ENCODE measurements at regions not wholly inside any gene's neighbourhood (a gene's known extent, or its start where the extent isn't known, plus 50 kb on each side); places are given as distances from the start of the nearest gene placed in this dataset.

DNA sequence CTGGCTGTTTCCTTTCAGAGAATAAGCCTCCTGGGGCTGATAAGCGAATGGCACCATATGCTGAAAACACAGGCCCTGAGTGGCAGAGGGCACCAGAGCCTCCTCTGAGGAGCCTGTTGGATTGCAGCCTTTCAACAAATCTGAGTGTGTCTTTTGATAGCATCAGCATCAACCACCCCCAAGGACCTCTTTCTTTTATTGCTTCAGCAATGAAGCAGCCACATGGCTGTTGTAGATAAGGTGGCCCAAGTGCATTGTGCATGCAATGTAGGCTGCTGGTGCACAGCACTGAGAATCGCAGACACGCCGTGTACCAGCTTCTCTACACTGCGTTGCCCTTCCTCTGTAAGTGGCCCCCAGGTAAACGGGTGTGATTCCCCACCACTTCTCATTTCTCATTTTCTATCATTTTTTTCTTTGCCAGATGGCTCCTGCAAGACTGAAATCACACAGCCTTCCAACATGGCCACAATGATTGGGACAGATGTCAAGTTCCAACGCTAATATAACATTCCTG lies 191.7 kb downstream of the DAD1 start:
- H3K4me1 ChIP-seq (ENCODE audit: control insufficient read depth, insufficient read depth, low read length), result peaks cover 5% of the 10 kb centered on the region
- no peaks in the 10 kb centered on the region for H3K27me3 ChIP-seq (ENCODE audit: control insufficient read depth, insufficient read depth, low read length)
- no peak overlapping the region for H3K9ac ChIP-seq (ENCODE audit: low read length)
- H3K9me3 ChIP-seq (ENCODE audit: control insufficient read depth, low read length), result no peaks in the 10 kb centered on the region
- H3K36me3 ChIP-seq (ENCODE audit: control insufficient read depth, insufficient read depth, low read length), result no peaks in the 10 kb centered on the region
- H3K4me3 ChIP-seq (ENCODE audit: low read length), result no peak overlapping the region

DNA sequence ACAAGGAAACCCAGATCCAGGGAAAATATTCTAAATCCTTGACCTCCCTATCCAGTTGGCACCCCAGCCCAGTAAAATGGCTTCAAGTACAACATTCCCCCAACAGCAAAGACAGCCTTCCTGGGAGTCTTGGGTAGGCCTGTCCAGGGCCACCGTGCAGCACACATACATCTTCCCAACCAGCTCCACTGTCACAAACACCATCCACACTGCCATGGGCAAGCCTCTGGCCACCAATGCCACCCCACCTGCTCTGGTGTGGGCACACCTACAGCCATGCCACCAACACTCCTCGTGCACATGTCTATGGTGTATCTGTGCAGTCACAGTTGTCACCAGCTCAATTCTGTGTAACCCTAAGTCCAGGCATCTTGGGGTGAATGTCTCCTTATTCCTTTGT lies 193.2 kb downstream of the DAD1 start:
- H3K36me3 ChIP-seq (ENCODE audit: control insufficient read depth, insufficient read depth, low read length), result no peaks in the 10 kb centered on the region
- H3K4me3 ChIP-seq (ENCODE audit: low read length), result no peak overlapping the region
- peaks cover 13% of the 10 kb centered on the region for H3K4me1 ChIP-seq (ENCODE audit: control insufficient read depth, insufficient read depth, low read length)
- H3K9ac ChIP-seq (ENCODE audit: low read length), result no peak overlapping the region
- no peaks in the 10 kb centered on the region for H3K9me3 ChIP-seq (ENCODE audit: control insufficient read depth, low read length)
- H3K27me3 ChIP-seq (ENCODE audit: control insufficient read depth, insufficient read depth, low read length), result no peaks in the 10 kb centered on the region

DNA sequence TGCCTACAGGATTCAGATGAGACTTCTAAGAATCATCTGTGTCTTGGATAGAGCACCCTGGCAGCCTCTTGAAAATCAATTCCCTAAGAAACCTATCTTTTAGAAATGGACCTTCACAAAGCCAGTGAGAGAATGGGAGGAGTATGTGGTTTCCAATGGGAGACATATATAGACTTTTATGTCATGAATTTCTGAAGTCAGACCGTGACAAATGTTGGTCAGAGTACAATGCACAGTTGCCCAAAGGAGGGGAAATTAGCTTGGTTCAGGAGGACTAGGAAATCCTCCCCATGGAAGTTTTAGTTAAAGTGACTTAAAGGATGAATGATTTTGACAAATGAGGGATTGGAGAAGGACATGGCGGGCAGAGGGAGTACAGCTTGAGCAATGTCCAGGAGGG lies 194.4 kb downstream of the DAD1 start:
- H3K4me1 ChIP-seq (ENCODE audit: control insufficient read depth, insufficient read depth, low read length), result peaks cover 19% of the 10 kb centered on the region
- no peaks in the 10 kb centered on the region for H3K27me3 ChIP-seq (ENCODE audit: control insufficient read depth, insufficient read depth, low read length)
- H3K9me3 ChIP-seq (ENCODE audit: control insufficient read depth, low read length), result no peaks in the 10 kb centered on the region

DNA sequence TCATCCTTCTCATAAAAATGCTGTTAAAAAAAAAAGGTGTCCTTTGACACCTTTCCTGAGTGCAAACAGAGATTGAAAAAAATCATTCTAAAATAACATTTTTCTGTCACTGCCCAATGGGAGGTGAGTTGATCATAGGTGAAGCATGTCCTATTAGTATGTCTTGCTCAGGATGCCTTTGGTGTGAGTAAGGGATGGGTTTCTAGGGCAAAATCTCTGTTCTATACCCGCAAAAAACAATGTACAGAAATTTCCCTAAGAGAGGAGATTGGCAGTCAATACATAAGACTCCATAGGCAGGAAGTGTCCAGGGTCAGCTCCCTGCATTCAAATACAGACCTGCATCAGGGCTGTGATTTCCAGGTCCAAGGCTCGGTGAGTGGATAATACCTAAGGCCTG lies 195.2 kb downstream of the DAD1 start:
- Histone ChIP-seq H3K4me1 (ENCODE audit: control insufficient read depth, insufficient read depth, low read length) (peaks cover 19% of the 10 kb centered on the region), H3K36me3 (ENCODE audit: control insufficient read depth, insufficient read depth, low read length) (no peaks in the 10 kb centered on the region), H3K9me3 (ENCODE audit: control insufficient read depth, low read length) (no peaks in the 10 kb centered on the region), H3K27me3 (ENCODE audit: control insufficient read depth, insufficient read depth, low read length) (no peaks in the 10 kb centered on the region), H3K4me3 (ENCODE audit: low read length) (no peak overlapping the region), H3K9ac (ENCODE audit: low read length) (no peak overlapping the region)

More for the DNA sequence above, 194.4 kb downstream of the DAD1 start:
- Histone ChIP-seq H3K36me3 (ENCODE audit: control insufficient read depth, insufficient read depth, low read length) (no peaks in the 10 kb centered on the region), H3K9ac (ENCODE audit: low read length) (no peak overlapping the region), H3K4me3 (ENCODE audit: low read length) (no peak overlapping the region)

DNA sequence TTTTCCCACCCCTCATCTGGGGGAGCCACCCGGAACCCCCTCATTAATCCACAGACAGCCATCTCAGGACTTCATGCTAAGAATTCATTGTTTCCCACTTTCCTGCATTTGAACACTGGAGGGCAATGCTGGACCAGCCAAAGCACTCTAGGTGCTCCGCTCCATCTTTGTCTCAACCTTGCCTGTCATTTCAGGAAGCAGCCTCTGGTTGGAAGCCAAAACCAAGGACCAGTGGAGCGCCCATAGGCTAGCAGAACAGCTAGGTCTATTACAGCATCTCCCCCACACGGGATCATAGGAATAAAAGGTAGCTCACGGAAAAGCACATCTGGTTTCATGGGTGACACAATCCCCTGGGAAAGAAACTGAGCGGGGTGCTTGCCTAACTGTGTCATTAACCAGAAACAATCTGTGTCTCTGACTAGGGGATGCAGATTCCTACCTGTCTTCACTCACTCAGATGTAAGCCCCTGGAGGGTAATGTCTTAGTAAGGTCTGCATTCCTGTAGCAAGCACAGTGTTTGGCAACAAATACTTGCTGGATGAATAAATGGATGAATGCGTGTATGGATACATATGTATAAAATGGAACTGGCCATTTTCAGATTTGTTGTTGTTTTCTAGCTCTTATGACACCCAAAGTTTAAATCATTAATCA lies 197.0 kb downstream of the DAD1 start:
- Histone ChIP-seq H3K9ac (ENCODE audit: low read length) (no peak overlapping the region), H3K9me3 (ENCODE audit: control insufficient read depth, low read length) (no peaks in the 10 kb centered on the region), H3K27me3 (ENCODE audit: control insufficient read depth, insufficient read depth, low read length) (no peaks in the 10 kb centered on the region), H3K4me3 (ENCODE audit: low read length) (no peak overlapping the region), H3K4me1 (ENCODE audit: control insufficient read depth, insufficient read depth, low read length) (peaks cover 19% of the 10 kb centered on the region), H3K36me3 (ENCODE audit: control insufficient read depth, insufficient read depth, low read length) (no peaks in the 10 kb centered on the region)

DNA sequence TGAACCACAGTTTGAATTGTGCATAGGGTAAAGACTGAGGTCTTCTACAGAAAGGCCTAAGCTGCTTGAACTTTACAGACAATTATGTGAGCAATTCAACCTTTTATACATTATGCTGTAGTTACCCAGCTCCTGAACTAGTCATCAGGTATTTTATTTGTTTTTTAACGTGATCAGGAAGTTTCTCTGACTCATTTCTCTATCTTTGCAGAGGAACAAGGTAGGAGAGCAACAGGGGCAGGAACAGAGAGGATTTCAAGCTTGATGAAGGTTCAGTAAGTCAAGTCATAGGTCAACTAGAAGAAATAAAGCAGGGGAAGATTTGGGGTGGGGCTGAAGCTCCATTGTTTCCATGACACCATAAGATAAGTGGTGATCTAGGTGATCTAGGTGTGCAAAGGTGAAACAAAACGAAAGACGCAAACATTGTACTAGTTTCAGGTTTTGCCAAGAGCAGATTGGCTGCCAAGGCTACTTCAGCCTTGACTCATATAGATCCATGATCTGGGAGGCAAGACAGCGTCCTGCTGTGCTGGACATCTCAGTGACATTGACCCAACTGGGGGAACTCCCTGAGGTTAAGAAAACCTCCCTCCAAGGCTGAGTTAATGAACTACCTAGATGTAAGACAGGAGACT lies 198.1 kb downstream of the DAD1 start:
- H3K4me3 ChIP-seq (ENCODE audit: low read length), result no peak overlapping the region
- no peaks in the 10 kb centered on the region for H3K9me3 ChIP-seq (ENCODE audit: control insufficient read depth, low read length)
- H3K36me3 ChIP-seq (ENCODE audit: control insufficient read depth, insufficient read depth, low read length), result no peaks in the 10 kb centered on the region
- peaks cover 19% of the 10 kb centered on the region for H3K4me1 ChIP-seq (ENCODE audit: control insufficient read depth, insufficient read depth, low read length)
- H3K9ac ChIP-seq (ENCODE audit: low read length), result no peak overlapping the region
- H3K27me3 ChIP-seq (ENCODE audit: control insufficient read depth, insufficient read depth, low read length), result no peaks in the 10 kb centered on the region

DNA sequence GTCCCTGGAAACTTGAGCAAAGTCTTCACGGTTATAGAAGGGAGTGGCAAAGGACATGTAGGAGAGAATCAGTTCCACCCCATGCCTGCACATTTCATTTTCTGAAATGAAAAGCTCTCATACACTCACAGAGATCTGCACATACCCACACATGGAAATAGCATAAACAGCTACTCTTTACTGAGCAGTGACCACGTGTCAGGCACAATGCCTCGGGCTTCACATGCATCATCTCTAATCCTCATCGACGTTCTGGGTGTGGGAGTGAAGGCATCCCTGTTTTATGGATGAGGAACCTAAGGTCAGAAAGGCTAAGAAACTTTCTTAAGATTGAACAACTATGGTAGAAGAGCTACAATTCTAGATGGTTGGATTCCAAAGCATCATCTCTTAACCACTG lies 198.8 kb downstream of the DAD1 start:
- H3K9me3 ChIP-seq (ENCODE audit: control insufficient read depth, low read length), result no peaks in the 10 kb centered on the region
- no peaks in the 10 kb centered on the region for H3K36me3 ChIP-seq (ENCODE audit: control insufficient read depth, insufficient read depth, low read length)
- H3K4me3 ChIP-seq (ENCODE audit: low read length), result no peak overlapping the region
- no peaks in the 10 kb centered on the region for H3K27me3 ChIP-seq (ENCODE audit: control insufficient read depth, insufficient read depth, low read length)
- no peak overlapping the region for H3K9ac ChIP-seq (ENCODE audit: low read length)
- H3K4me1 ChIP-seq (ENCODE audit: control insufficient read depth, insufficient read depth, low read length), result peaks cover 19% of the 10 kb centered on the region

DNA sequence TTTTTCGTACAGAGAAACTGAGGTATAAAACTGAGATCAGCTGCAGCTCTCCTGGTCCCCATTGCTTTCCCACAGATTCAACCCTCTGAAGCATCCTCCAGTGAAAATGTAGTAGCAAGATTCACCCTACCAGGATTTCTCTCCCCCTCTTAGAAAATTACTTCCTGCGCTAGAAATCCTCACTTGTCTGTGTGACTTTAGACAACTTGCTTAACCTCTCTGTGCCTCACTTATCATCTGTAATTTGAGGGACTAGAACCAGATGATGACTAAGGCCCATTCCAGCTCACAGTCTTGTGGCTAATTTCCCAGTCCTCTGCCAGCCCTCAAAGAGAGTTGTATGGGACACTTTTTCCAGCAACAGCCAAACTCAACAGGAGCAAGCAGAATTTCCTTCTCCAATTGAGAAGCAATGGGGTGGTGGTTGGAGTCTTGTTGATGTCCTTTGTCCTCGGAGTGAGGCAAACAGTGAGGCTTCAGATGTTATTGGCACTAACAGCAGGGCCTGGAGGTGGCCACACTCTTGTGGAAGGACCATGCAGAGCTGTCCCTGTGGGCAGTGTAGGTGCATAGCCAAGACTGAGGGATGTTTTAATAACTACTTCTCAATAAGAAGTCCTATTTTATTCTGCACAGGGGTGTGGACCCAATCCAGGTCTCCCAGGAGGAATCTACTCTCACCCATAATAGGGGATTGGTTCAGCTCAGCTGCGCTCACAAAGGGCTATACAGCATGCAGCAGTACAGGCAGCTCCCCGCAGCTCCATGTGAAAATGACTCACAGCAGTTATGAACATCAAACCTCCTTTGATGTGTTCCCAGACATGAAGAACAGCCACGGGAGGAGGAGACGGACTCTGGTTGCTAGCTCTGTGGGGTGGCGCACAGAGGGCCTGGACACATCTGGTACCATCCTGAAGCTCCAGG lies 200.1 kb downstream of the DAD1 start:
- peaks cover 19% of the 10 kb centered on the region for H3K4me1 ChIP-seq (ENCODE audit: control insufficient read depth, insufficient read depth, low read length)
- no peaks in the 10 kb centered on the region for H3K9me3 ChIP-seq (ENCODE audit: control insufficient read depth, low read length)
- H3K9ac ChIP-seq (ENCODE audit: low read length), result no peak overlapping the region
- H3K27me3 ChIP-seq (ENCODE audit: control insufficient read depth, insufficient read depth, low read length), result no peaks in the 10 kb centered on the region
- H3K4me3 ChIP-seq (ENCODE audit: low read length), result no peak overlapping the region
- no peaks in the 10 kb centered on the region for H3K36me3 ChIP-seq (ENCODE audit: control insufficient read depth, insufficient read depth, low read length)

DNA sequence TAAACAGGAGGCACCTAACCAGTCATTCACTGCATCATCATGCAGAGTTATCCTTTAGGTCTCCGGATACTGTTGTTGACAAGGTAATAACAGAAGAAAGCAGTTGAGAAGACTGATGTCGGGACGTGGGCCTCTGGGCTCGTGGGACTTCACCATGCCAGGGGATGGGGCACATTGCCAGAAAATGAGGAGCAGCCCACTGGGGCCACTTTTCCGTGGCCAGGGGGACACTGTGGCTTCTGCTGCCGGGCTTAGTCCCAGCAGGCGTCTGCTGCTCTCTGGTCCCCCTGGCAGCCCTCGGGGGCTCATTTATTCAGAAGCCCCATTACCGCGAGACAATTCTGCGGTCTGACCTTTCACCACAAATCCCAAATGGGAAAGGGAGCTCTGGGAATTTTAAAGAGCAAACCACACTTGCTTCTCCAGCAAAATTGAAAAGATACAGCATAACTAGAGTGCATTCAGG lies 201.2 kb downstream of the DAD1 start:
- peaks cover 19% of the 10 kb centered on the region for H3K4me1 ChIP-seq (ENCODE audit: control insufficient read depth, insufficient read depth, low read length)
- no peaks in the 10 kb centered on the region for H3K36me3 ChIP-seq (ENCODE audit: control insufficient read depth, insufficient read depth, low read length)
- no peaks in the 10 kb centered on the region for H3K27me3 ChIP-seq (ENCODE audit: control insufficient read depth, insufficient read depth, low read length)
- H3K9ac ChIP-seq (ENCODE audit: low read length), result no peak overlapping the region
- H3K4me3 ChIP-seq (ENCODE audit: low read length), result no peak overlapping the region
- H3K9me3 ChIP-seq (ENCODE audit: control insufficient read depth, low read length), result no peaks in the 10 kb centered on the region

DNA sequence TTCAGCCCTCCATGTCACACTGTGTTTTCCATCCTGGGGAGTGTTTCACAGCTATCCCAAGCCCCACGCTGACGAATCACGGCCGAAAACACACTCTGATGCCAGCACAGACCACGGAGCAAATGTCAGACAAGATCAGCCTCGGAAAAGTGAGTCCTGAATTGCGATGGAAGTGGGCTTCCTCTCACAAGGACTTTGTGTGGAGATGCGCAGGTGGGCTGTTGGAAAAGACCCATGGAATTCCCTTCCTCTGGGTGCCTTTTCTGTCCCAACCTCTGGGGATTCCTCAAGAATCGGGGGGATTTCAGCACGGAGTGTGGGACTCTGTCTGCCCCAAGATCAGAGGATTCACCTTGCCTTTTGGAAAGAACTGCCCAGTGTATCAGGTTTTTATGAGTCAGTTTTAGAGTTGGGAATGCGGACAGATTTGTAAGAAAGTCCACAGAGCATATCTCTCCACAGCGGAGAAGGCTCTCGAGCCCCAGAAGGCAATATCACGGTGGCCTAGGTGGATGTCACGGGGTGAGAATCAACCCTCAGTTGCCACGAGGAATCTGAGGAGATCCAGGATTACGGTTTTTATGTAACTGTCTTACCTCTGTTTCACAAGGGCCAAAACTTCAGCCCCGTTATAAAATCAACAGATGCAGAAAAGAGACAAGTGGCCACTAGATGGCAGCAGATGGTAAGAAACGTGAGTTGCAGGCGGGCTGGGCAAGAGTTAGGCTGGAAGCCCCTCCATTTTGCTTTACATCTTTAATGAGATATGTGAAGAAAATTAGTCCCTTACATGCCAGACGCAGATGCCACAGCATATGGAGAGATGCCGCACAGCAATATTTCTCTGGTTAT lies 201.9 kb downstream of the DAD1 start:
- Histone ChIP-seq H3K9ac (ENCODE audit: low read length) (no peak overlapping the region), H3K9me3 (ENCODE audit: control insufficient read depth, low read length) (no peaks in the 10 kb centered on the region), H3K4me1 (ENCODE audit: control insufficient read depth, insufficient read depth, low read length) (peaks cover 19% of the 10 kb centered on the region), H3K27me3 (ENCODE audit: control insufficient read depth, insufficient read depth, low read length) (no peaks in the 10 kb centered on the region), H3K36me3 (ENCODE audit: control insufficient read depth, insufficient read depth, low read length) (no peaks in the 10 kb centered on the region), H3K4me3 (ENCODE audit: low read length) (no peak overlapping the region)

DNA sequence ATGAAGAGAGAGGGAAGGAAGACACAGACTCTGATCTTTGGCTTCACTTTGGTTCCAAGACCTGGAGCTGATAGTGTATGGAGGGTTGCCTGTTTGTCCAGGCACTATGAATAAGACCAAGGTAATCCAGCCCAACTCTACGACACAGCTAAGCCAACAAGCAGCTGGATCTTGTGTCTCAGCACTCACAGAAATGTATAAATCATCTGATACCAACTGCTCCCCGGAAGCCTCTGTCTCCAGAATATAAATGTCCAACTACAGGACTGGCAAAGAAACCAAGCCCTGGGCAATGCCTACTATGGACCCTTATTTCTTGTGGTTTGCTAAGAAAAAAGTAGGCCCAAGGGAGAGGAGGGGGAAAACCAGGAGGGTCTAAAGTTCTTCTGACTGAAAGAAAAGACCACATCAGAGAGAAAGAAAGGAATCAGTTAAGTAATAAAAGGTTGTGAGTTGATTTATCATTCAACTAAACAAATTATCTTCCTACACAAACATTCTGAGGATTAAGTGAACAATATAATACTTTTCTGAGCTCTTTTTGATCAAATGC lies 204.0 kb downstream of the DAD1 start:
- Histone ChIP-seq H3K36me3 (ENCODE audit: control insufficient read depth, insufficient read depth, low read length) (no peaks in the 10 kb centered on the region), H3K9me3 (ENCODE audit: control insufficient read depth, low read length) (no peaks in the 10 kb centered on the region), H3K9ac (ENCODE audit: low read length) (no peak overlapping the region), H3K4me3 (ENCODE audit: low read length) (no peak overlapping the region), H3K27me3 (ENCODE audit: control insufficient read depth, insufficient read depth, low read length) (no peaks in the 10 kb centered on the region), H3K4me1 (ENCODE audit: control insufficient read depth, insufficient read depth, low read length) (peaks cover 6% of the 10 kb centered on the region)

Data from mucosa of stomach (tissue), 1 donor.